Endothelial cell of umbilical vein (primary cell): ENCODE measurements at regions not wholly inside any gene's neighbourhood (a gene's known extent, or its start where the extent isn't known, plus 50 kb on each side); places are given as distances from the start of the nearest gene placed in this dataset.

Source experiments
- EZH2 ChIP-seq: IDR thresholded peaks from 2 replicates; pipeline ENCODE4 v1.6.1; 2012; ENCODE audit warnings: borderline replicate concordance, low read depth, mild to moderate bottlenecking, moderate library complexity, low read length, inconsistent platforms; ENCODE audit not compliant: severe bottlenecking
- POLR2A ChIP-seq: IDR thresholded peaks from 2 replicates; pipeline ENCODE4 v1.6.1; 2012; ENCODE audit warnings: low read depth, mild to moderate bottlenecking, control low read depth, low read length
- TF ChIP-seq, protein P1 (sequence below), 2 donors: IDR thresholded peaks; 1 replicate in 1 of 2; 2 replicates in 1 of 2; pipeline ENCODE4 v1.5.1; 2011; ENCODE audit warnings: low read length in 2 of 2, mild to moderate bottlenecking in 2 of 2, moderate library complexity in 2 of 2, control low read depth in 1 of 2, inconsistent platforms in 1 of 2, low read depth in 1 of 2; ENCODE audit not compliant: insufficient read depth in 1 of 2; ENCODE audit errors: extremely low read depth in 1 of 2

- TF ChIP-seq EZH2 (no peak), POLR2A (no peak)
- TF ChIP-seq, protein P1, sequence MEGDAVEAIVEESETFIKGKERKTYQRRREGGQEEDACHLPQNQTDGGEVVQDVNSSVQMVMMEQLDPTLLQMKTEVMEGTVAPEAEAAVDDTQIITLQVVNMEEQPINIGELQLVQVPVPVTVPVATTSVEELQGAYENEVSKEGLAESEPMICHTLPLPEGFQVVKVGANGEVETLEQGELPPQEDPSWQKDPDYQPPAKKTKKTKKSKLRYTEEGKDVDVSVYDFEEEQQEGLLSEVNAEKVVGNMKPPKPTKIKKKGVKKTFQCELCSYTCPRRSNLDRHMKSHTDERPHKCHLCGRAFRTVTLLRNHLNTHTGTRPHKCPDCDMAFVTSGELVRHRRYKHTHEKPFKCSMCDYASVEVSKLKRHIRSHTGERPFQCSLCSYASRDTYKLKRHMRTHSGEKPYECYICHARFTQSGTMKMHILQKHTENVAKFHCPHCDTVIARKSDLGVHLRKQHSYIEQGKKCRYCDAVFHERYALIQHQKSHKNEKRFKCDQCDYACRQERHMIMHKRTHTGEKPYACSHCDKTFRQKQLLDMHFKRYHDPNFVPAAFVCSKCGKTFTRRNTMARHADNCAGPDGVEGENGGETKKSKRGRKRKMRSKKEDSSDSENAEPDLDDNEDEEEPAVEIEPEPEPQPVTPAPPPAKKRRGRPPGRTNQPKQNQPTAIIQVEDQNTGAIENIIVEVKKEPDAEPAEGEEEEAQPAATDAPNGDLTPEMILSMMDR (IDR thresholded peaks at IDR 0.05; ENCODE audit: extremely low read depth in 1 of 2, insufficient read depth in 1 of 2, low read depth in 1 of 2, low read length in 2 of 2) = no peak
Observed at GRCh38 chr3:40996382-40996781, 202.9 kb upstream of the CTNNB1 start.
